Renal cortical epithelial cell (primary cell): ENCODE measurements at regions not wholly inside any gene's neighbourhood (a gene's known extent, or its start where the extent isn't known, plus 50 kb on each side); places are given as distances from the start of the nearest gene placed in this dataset.
"Not testable (repeated sequence)": the region's sequence is repeated elsewhere in the genome, so short reads cannot be mapped to it uniquely, and the experiment has no call there.

Source experiments
- DNase-seq: peaks from one replicate; pipeline ENCODE4 v3.0.0-alpha.2; 2011; ENCODE audit warnings: low read depth

DNA sequence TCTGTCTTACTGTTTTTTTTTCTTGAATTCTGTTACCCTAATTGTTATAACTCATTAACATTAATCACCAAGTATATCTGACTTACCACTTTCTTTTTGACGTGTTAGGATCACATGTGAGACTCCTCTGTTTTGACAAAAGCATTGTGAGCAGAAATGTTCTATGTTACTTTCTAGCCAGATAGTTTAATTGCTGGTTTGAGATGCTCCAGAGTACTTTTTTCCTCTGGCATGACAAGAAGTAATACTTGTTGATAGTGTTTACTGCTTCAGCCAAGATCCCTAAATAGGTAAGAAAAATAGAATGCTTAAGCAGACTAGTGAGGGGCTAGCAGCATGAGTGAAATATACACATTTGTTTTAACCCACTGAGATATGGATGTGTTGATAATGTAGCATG is 303.9 kb upstream of the PABPC4L start:
- no peak for DNase-seq

- DNase-seq = no peak
These were observed 300.5 kb upstream of the PABPC4L start for GRCh38 chr4:134501973-134502643.

GRCh38 chr4:134501488-134501887 is 299.9 kb upstream of the PABPC4L start:
- not testable (repeated sequence) for DNase-seq

DNA sequence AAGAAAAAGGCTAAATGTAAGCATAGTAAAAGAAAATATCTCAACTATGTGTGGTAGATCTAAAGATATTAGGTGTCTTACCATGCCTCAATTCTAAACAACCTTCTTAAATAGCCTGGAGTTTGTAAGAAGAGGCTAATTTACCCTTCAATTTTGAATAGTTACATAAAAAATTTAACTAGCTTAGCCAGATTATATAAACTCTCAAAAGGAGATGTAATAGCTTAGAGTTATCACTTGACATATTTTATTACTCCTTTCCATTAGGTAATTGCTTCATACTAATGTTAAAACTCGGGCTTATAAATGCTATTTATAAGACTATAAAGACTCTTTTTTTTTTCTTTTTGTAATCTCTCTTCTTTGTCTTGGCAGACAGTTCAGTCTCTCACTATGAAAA is 297.5 kb upstream of the PABPC4L start:
- no peak for DNase-seq

GRCh38 chr4:134490863-134491262 is 289.3 kb upstream of the PABPC4L start:
- no peak for DNase-seq

DNA sequence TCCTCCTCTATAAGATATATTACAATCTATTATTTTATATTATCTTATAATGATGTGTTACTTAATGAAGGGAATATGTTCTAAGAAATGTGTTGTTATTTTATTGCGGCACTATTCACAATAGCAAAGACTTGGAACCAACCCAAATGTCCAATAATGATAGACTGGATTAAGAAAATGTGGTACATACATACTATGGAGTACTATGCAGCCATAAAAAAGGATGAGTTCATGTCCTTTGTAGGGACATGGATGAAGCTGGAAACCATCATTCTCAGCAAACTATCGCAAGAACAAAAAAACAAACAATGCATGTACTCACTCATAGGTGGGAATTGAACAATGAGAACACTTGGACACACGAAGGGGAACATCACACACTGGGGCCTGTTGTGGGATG is 281.9 kb upstream of the PABPC4L start:
- not testable (repeated sequence) for DNase-seq

- no peak for DNase-seq
These were observed 270.0 kb upstream of the PABPC4L start for GRCh38 chr4:134471569-134471968.

DNA sequence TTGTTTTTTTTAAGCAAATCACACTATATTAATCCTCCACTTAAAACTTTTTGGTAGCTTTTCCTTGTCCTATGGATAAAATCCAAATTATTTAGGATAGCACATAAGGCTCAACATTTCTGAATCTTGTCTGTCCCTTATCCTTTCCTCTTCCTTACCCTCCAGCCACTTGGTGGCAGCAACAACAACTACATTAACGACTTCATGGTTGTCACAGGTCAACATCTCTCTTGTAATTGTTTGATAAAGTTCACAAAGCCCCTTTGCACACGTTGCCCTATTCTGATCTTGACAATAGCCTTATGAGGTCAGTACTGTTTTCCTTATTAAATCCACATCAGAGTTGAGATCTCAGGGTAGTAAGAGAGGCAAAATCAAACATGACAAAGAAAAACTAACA is 269.0 kb upstream of the PABPC4L start:
- DNase-seq = peak; percentile 55

GRCh38 chr4:134465417-134465816 is 263.8 kb upstream of the PABPC4L start:
- no peak for DNase-seq

DNA sequence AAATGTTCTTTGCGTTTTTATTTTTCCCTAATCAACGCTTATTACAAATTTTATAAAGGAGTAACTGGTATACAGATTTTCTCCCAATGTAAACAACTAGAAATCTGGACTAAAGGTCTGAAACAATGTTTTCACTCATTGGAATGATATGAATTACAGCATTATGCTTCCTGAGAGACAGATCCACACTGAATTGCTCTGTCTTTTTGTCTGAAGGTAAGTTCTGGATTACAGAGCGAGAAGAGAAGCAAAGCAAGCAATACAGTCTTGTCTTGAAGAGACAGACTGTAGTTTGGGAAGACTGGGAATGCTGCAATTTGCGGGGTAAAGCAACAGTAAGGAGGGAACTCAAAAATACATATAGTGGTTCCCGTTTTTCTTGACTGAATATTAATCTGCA is 262.2 kb upstream of the PABPC4L start:
- no peak for DNase-seq

DNA sequence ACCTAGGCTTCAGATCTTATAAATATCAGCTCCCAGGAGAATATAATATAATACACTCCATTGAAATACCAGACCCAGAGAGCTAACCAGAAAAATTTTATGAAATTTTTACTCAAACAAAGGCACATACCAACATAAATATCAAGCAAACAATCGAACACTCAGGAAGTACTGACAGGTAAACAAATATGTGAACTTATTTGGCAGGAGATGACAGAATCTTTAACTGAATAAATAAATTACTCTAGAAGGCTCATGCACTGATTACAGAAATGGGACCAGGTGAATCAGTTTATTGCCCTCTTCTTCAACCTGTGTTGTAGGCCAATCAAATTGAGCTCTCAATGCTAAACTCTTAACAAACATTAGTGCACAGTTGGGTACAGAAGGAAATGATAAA is 225.2 kb upstream of the PABPC4L start:
- no peak for DNase-seq

DNA sequence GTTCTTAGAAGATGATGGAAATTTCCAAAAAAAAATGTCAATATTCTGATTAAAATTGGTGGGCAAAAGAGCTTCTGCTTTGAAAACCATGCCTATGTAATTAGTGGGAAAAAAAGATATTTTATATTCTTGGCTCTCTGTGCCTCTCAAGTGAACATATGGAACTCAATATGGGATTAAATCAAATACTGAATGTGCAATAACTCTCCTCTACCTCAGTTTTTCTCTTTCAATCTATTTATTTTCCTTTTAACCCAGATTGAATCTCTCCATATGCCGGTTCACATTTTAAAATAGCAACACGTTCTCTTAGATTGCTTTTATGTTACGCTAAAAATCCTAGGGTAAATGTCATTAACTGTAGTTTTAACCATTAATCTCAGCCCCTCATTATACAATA is 224.2 kb upstream of the PABPC4L start:
- no peak for DNase-seq

DNA sequence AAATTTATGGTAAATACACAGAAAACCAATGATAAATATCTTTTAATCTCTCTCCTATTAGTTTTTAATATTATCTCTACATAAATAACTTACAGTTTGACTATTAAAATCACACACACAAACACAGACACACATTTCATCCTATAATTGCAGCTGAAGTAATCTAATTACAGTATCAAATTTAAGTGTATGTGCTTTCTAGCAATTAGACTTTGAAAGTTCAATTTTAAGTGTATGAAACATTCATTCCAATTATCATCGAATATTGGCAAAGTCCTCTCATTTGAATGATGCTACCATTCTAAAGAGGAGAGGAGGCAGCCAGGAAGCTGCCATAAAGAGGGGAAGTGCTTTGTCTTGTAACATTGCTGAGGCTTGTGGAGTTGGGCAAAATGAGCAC is 221.2 kb upstream of the PABPC4L start:
- DNase-seq = no peak

DNA sequence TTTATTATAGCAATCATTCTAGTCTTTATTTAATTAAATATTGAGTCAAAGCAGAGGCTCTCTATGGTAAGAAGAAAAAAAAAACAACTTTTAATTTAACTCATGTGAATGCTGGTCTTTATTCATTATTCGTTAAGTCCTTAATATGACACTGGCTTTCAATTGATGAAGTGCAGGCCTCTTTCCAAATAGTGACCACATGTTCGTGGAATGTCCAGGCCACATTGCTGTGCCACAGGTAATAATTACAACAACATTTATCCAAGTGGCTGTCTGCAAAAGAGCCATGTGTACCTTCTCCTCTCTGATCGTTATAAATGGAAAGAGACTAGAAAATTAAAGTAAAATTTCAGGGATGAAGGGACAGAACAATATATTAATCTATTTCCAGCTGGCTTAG is 220.1 kb upstream of the PABPC4L start:
- DNase-seq = no peak

- no peak for DNase-seq
These were observed 207.3 kb upstream of the PABPC4L start for GRCh38 chr4:134408897-134409296.

GRCh38 chr4:134401798-134402197 is 200.2 kb upstream of the PABPC4L start:
- no peak for DNase-seq

- no peak for DNase-seq
These were observed 192.0 kb upstream of the PABPC4L start for GRCh38 chr4:134393592-134393991.

DNA sequence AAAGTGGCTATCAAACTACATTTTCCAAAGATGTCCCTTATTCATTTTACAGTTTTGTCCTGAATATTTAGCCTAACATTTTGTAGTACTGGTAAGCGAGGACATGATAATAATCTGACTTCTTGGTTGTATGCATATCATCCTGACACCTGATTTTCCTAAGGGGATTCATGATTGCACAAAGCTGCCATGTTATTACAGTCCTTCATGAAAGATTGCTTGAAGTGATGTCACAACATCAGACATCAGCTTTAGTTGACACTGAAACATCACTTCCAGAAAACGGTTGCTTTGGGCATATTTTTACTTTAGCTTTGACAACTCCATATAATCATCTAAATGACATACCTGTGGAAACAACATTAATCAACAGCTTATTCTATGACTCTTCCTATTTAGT is 188.7 kb upstream of the PABPC4L start:
- no peak for DNase-seq

DNA sequence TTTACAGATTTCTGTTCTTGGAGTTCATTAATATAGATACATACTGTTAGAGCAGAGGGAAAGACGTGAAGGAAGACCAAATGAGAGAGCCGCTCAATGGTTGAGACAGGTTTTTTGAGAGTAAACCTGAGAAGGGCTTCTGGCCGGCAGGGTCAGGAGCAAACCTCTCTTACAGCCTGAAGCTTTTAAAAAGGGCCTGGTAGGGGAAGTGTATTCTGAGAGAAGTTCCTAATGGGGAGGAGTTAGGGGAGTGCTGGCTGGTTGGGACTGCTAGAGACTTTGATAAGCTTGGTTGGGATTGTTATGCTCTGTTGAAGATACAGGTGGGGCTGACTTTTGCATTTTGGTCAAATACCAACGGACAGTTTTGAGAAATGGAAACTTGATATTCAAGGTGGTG is 186.8 kb upstream of the PABPC4L start:
- DNase-seq = no peak

DNA sequence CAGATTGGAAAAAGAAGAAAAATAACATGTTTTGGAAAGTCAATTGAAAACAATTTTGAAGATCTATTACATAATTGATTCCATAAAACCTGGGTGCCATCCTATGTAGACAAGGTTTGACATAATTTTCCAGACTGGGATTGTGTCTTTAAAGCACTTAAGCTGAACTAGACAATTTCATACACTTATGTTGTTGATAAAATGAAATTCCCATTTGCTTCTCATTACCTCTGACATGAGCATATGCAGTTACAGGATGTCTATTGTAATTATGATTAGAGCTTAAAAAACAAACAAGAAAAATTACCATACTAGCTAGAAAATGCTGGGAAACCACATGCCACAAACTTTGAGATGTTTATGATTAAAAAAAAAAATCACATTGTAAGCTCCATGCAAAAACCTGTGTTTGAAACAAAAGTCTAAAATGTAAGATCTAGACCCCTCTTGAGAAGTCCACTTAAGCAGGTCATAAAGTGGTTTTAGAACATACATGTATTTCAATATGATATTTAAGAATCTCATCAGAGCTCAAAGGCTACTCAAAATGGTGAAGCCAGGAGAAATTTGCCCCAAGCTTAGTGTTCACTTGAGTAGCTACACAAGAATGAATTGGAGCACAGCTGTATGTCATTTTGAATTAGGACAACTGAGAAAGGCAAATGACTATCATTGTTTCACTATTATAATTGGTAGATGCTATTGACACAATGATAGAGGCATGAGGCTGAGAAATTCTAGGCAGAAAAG is 181.1 kb upstream of the PABPC4L start:
- no peak for DNase-seq

DNA sequence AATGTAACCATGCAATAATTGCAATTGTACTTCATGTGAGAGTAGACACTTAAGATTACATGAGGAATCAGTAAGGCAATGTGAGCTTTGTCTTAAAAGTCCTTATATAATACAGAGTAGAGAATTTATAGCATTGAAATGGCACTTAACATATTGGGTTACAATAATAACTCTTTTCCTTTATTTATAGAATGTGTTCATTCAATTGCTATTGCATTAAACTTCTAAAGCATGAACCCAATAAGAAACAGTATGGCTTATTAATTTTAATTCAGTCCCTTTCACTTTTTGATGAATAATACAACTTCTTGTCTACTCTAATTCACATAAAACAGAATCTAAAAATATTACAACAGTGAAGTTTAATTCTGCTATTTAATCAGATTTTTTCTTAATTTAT is 174.2 kb upstream of the PABPC4L start:
- DNase-seq = no peak

DNA sequence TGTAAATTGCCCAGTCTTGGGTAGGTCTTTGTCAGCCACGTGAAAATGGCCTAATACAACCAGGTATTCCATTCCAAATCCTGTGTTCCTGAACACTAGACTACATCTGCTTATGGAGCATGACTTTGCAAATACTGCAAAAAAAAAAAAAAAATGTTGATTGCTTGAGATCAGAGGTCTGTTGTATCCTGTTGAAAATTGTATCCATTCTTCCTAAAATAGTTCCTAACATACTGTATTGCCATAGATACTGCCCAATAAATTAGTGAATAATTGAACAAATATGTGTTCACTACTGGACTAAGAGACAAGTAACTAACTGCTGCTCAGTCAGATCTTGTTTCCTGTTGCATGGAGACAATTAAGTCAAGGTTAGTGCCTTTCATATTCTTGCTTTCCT is 164.3 kb upstream of the PABPC4L start:
- peak; percentile 22 for DNase-seq

GRCh38 chr4:134364928-134365327 is 163.3 kb upstream of the PABPC4L start:
- DNase-seq = no peak

GRCh38 chr4:134345244-134345643 is 143.7 kb upstream of the PABPC4L start:
- peak; percentile 24 for DNase-seq
